Stomach smooth muscle (tissue), 2 donors: ENCODE measurements at regions not wholly inside any gene's neighbourhood (a gene's known extent, or its start where the extent isn't known, plus 50 kb on each side); places are given as distances from the start of the nearest gene placed in this dataset.

ENCODE experiments used
- H3K27ac ChIP-seq: one replicate; pipeline ENCODE4 v1.7.0; 2013; ENCODE audit warnings: mild to moderate bottlenecking, low read length, inconsistent platforms
- H3K27me3 ChIP-seq, 2 donors: one replicate each; pipeline ENCODE4 v1.7.0; 2013; ENCODE audit warnings: low read length in 2 of 2; ENCODE audit not compliant: insufficient read depth in 2 of 2, control insufficient read depth in 1 of 2
- H3K36me3 ChIP-seq, 2 donors: one replicate each; pipeline ENCODE4 v1.7.0; 2013; ENCODE audit warnings: low read length in 2 of 2; ENCODE audit not compliant: control insufficient read depth in 2 of 2, insufficient read depth in 2 of 2
- H3K4me1 ChIP-seq: one replicate; pipeline ENCODE4 v1.7.0; 2013; ENCODE audit warnings: low read length; ENCODE audit not compliant: control insufficient read depth, insufficient read depth
- H3K4me3 ChIP-seq, 2 donors: one replicate each; pipeline ENCODE4 v1.7.0; 2013; ENCODE audit warnings: low read length in 2 of 2
- H3K9ac ChIP-seq, 2 donors: one replicate each; pipeline ENCODE4 v1.7.0; 2013; ENCODE audit warnings: low read length in 2 of 2, mild to moderate bottlenecking in 1 of 2
- H3K9me3 ChIP-seq, 2 donors: one replicate each; pipeline ENCODE4 v1.7.0; 2013; ENCODE audit warnings: low read length in 2 of 2; ENCODE audit not compliant: control insufficient read depth in 2 of 2
- donor health status: healthy.
- donor health status: Pancreatic carcinoma.

- no peak overlapping the region for H3K9ac ChIP-seq
- no peaks in the 10 kb centered on the region for H3K9me3 ChIP-seq
- H3K27me3 ChIP-seq, result no peaks in the 10 kb centered on the region
- no peaks in the 10 kb centered on the region for H3K4me1 ChIP-seq
- H3K4me3 ChIP-seq, result no peak overlapping the region
- no peak overlapping the region for H3K27ac ChIP-seq
- H3K36me3 ChIP-seq, result no peaks in the 10 kb centered on the region
Observed at GRCh38 chr7:110595694-110596093, 495.2 kb upstream of the LRRN3 start.

- Histone ChIP-seq H3K4me1 (no peaks in the 10 kb centered on the region), H3K4me3 (no peak overlapping the region), H3K27me3 (no peaks in the 10 kb centered on the region), H3K9ac (no peak overlapping the region), H3K27ac (no peak overlapping the region), H3K9me3 (no peaks in the 10 kb centered on the region), H3K36me3 (no peaks in the 10 kb centered on the region)
Observed at GRCh38 chr7:110600956-110601355, 490.0 kb upstream of the LRRN3 start.

- H3K27me3 ChIP-seq, result no peaks in the 10 kb centered on the region
- H3K4me3 ChIP-seq, result no peak overlapping the region
- no peak overlapping the region for H3K27ac ChIP-seq
- no peaks in the 10 kb centered on the region for H3K4me1 ChIP-seq
- H3K9ac ChIP-seq, result no peak overlapping the region
- no peaks in the 10 kb centered on the region for H3K9me3 ChIP-seq
- H3K36me3 ChIP-seq, result no peaks in the 10 kb centered on the region
Observed at GRCh38 chr7:110601710-110602109, 489.2 kb upstream of the LRRN3 start.

GRCh38 chr7:110604206-110604605, 486.7 kb upstream of the LRRN3 start:
- Histone ChIP-seq H3K9ac (no peak overlapping the region), H3K36me3 (no peaks in the 10 kb centered on the region), H3K27me3 (no peaks in the 10 kb centered on the region), H3K4me3 (no peak overlapping the region), H3K9me3 (no peaks in the 10 kb centered on the region), H3K27ac (no peak overlapping the region), H3K4me1 (no peaks in the 10 kb centered on the region)

- H3K9ac ChIP-seq, result no peak overlapping the region
- no peak overlapping the region for H3K4me3 ChIP-seq
- no peaks in the 10 kb centered on the region for H3K9me3 ChIP-seq
- no peaks in the 10 kb centered on the region for H3K4me1 ChIP-seq
- no peaks in the 10 kb centered on the region for H3K36me3 ChIP-seq
- H3K27me3 ChIP-seq, result no peaks in the 10 kb centered on the region
- no peak overlapping the region for H3K27ac ChIP-seq
Observed at GRCh38 chr7:110604885-110605284, 486.0 kb upstream of the LRRN3 start.

GRCh38 chr7:110607050-110607857, 483.7 kb upstream of the LRRN3 start:
- Histone ChIP-seq H3K9me3 (no peaks in the 10 kb centered on the region), H3K27ac (no peak overlapping the region), H3K4me1 (no peaks in the 10 kb centered on the region), H3K9ac (no peak overlapping the region), H3K36me3 (no peaks in the 10 kb centered on the region), H3K4me3 (no peak overlapping the region), H3K27me3 (no peaks in the 10 kb centered on the region)

- H3K27ac ChIP-seq, result no peak overlapping the region
Observed at GRCh38 chr7:110609336-110609735, 481.6 kb upstream of the LRRN3 start.

GRCh38 chr7:110612680-110613079, 478.2 kb upstream of the LRRN3 start:
- Histone ChIP-seq H3K4me1 (no peaks in the 10 kb centered on the region), H3K36me3 (no peaks in the 10 kb centered on the region), H3K9ac (no peak overlapping the region), H3K9me3 (no peaks in the 10 kb centered on the region), H3K27ac (no peak overlapping the region), H3K27me3 (no peaks in the 10 kb centered on the region), H3K4me3 (no peak overlapping the region)

More at GRCh38 chr7:110609336-110609735, 481.6 kb upstream of the LRRN3 start:
- no peaks in the 10 kb centered on the region for H3K4me1 ChIP-seq
- no peaks in the 10 kb centered on the region for H3K27me3 ChIP-seq
- H3K4me3 ChIP-seq, result no peak overlapping the region
- no peak overlapping the region for H3K9ac ChIP-seq
- H3K9me3 ChIP-seq, result no peaks in the 10 kb centered on the region
- H3K36me3 ChIP-seq, result no peaks in the 10 kb centered on the region
